ENCODE measurements at regions not wholly inside any gene's neighbourhood (a gene's known extent, or its start where the extent isn't known, plus 50 kb on each side); places are given as distances from the start of the nearest gene placed in this dataset.

DNA sequence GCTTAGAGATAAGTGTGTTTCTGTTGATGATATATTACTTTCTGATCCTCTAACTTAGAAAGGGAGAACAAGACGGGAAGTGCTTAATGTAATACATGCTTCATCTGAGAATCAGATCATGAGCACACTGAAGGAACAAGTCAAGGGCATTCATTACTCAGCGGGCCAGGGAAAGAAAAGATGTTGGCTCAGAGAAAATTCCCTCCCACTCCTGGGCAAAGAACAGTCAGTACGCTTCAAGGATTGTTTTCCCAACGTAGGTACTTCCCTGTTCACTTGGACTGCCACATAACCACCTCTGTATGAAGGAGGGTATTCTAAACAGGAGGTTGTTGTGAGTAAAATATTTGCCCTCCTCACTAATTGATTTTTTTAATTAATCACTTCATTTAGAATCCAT lies 374.5 kb upstream of the FMR1 start:
- TF ChIP-seq, protein P1, sequence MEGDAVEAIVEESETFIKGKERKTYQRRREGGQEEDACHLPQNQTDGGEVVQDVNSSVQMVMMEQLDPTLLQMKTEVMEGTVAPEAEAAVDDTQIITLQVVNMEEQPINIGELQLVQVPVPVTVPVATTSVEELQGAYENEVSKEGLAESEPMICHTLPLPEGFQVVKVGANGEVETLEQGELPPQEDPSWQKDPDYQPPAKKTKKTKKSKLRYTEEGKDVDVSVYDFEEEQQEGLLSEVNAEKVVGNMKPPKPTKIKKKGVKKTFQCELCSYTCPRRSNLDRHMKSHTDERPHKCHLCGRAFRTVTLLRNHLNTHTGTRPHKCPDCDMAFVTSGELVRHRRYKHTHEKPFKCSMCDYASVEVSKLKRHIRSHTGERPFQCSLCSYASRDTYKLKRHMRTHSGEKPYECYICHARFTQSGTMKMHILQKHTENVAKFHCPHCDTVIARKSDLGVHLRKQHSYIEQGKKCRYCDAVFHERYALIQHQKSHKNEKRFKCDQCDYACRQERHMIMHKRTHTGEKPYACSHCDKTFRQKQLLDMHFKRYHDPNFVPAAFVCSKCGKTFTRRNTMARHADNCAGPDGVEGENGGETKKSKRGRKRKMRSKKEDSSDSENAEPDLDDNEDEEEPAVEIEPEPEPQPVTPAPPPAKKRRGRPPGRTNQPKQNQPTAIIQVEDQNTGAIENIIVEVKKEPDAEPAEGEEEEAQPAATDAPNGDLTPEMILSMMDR (IDR thresholded peaks at IDR 0.05) = no peak
- TF ChIP-seq POLR2A (IDR thresholded peaks at IDR 0.05) = no peak

Data from uterus (tissue), 2 donors.